Activated CD4-positive, alpha-beta memory T cell treated with anti-CD3 and anti-CD28 coated beads for 36 hours (primary cell): ENCODE measurements at regions not wholly inside any gene's neighbourhood (a gene's known extent, or its start where the extent isn't known, plus 50 kb on each side); places are given as distances from the start of the nearest gene placed in this dataset.

Experiments used
- CTCF ChIA-PET: fragments of 350-600 bp; sonication (Branson Sonifier 250); formaldehyde crosslinking; loops from one replicate; lab custom pipeline; 2021; ENCODE audit warnings: antibody characterized with exemption, inconsistent platforms; lab: Charles Lee
- POLR2A ChIA-PET: fragments of 350-600 bp; sonication (Branson Sonifier 250); formaldehyde crosslinking; loops from one replicate; lab custom pipeline; 2021; ENCODE audit warnings: antibody characterized with exemption; lab: Charles Lee
- DNase-seq: peaks from one replicate; pipeline ENCODE4 v3.0.0-alpha.2; 2020
- H3K27ac Mint-ChIP-seq: one replicate; pipeline ENCODE4 v1.8.0; 2021; ENCODE audit warnings: mixed read lengths
- H3K27me3 Mint-ChIP-seq: one replicate; pipeline ENCODE4 v1.8.0; 2021; ENCODE audit warnings: mixed read lengths
- H3K36me3 Mint-ChIP-seq: one replicate; pipeline ENCODE4 v1.8.0; 2021; ENCODE audit warnings: mixed read lengths
- H3K4me1 Mint-ChIP-seq: one replicate; pipeline ENCODE4 v1.8.0; 2021; ENCODE audit warnings: low read depth, mixed read lengths
- H3K4me3 Mint-ChIP-seq: one replicate; pipeline ENCODE4 v1.8.0; 2021; ENCODE audit warnings: mild to moderate bottlenecking, mixed read lengths
- H3K9me3 Mint-ChIP-seq: one replicate; pipeline ENCODE4 v1.8.0; 2021; ENCODE audit warnings: mixed read lengths
- intact Hi-C: fragments of 100-400 bp; cut with micrococcal nuclease; formaldehyde crosslinking; loops from one replicate; pipeline ENCODE4 v1.15.1; 2023

- peak; percentile 12 for DNase-seq
- Mint-ChIP-seq H3K27me3 (no peaks in the 10 kb centered on the region), H3K36me3 (no peaks in the 10 kb centered on the region), H3K9me3 (no peaks in the 10 kb centered on the region), H3K27ac (no peak overlapping the region), H3K4me1 (no peaks in the 10 kb centered on the region), H3K4me3 (no peak overlapping the region)
- ChIA-PET CTCF (no interaction called here), POLR2A (no interaction called here)
- intact Hi-C loops = no loop called here
These were observed 601.2 kb downstream of the DHX35 start for GRCh38 chr20:39563349-39563748.

- Mint-ChIP-seq H3K4me3 (no peak overlapping the region), H3K4me1 (no peaks in the 10 kb centered on the region), H3K36me3 (no peaks in the 10 kb centered on the region), H3K27me3 (no peaks in the 10 kb centered on the region), H3K9me3 (no peaks in the 10 kb centered on the region), H3K27ac (no peak overlapping the region)
- CTCF ChIA-PET = no interaction called here
- intact Hi-C loops = no loop called here
- DNase-seq = no peak
- POLR2A ChIA-PET = no interaction called here
These were observed 592.2 kb downstream of the DHX35 start for GRCh38 chr20:39554341-39554740.

GRCh38 chr20:39553120-39553519 is 591.0 kb downstream of the DHX35 start:
- CTCF ChIA-PET = no interaction called here

GRCh38 chr20:39549733-39550132 is 587.6 kb downstream of the DHX35 start:
- H3K9me3 Mint-ChIP-seq = no peaks in the 10 kb centered on the region
- no peaks in the 10 kb centered on the region for H3K4me1 Mint-ChIP-seq
- no peak overlapping the region for H3K27ac Mint-ChIP-seq
- H3K36me3 Mint-ChIP-seq = no peaks in the 10 kb centered on the region
- H3K27me3 Mint-ChIP-seq = no peaks in the 10 kb centered on the region
- intact Hi-C loops = no loop called here
- no peak overlapping the region for H3K4me3 Mint-ChIP-seq
- CTCF ChIA-PET = no interaction called here
- POLR2A ChIA-PET = no interaction called here
- no peak for DNase-seq

More at GRCh38 chr20:39553120-39553519, 591.0 kb downstream of the DHX35 start:
- POLR2A ChIA-PET = no interaction called here
- no peaks in the 10 kb centered on the region for H3K36me3 Mint-ChIP-seq
- no peaks in the 10 kb centered on the region for H3K27me3 Mint-ChIP-seq
- no peaks in the 10 kb centered on the region for H3K4me1 Mint-ChIP-seq
- H3K4me3 Mint-ChIP-seq = no peak overlapping the region
- no peak for DNase-seq
- no peak overlapping the region for H3K27ac Mint-ChIP-seq
- no peaks in the 10 kb centered on the region for H3K9me3 Mint-ChIP-seq
- intact Hi-C loops = no loop called here

- CTCF ChIA-PET = no interaction called here
These were observed 585.6 kb downstream of the DHX35 start for GRCh38 chr20:39547546-39548408.

GRCh38 chr20:39541136-39541803 is 579.1 kb downstream of the DHX35 start:
- ChIA-PET CTCF (no interaction called here), POLR2A (no interaction called here)
- no peaks in the 10 kb centered on the region for H3K36me3 Mint-ChIP-seq
- intact Hi-C loops = no loop called here
- no peaks in the 10 kb centered on the region for H3K27me3 Mint-ChIP-seq
- H3K4me1 Mint-ChIP-seq = no peaks in the 10 kb centered on the region
- no peak for DNase-seq
- H3K4me3 Mint-ChIP-seq = no peak overlapping the region
- no peak overlapping the region for H3K27ac Mint-ChIP-seq
- H3K9me3 Mint-ChIP-seq = no peaks in the 10 kb centered on the region

More at GRCh38 chr20:39547546-39548408, 585.6 kb downstream of the DHX35 start:
- intact Hi-C loops = no loop called here
- no peak overlapping the region for H3K27ac Mint-ChIP-seq
- H3K4me3 Mint-ChIP-seq = no peak overlapping the region
- DNase-seq = no peak
- no peaks in the 10 kb centered on the region for H3K9me3 Mint-ChIP-seq
- H3K27me3 Mint-ChIP-seq = no peaks in the 10 kb centered on the region
- POLR2A ChIA-PET = no interaction called here
- no peaks in the 10 kb centered on the region for H3K36me3 Mint-ChIP-seq
- no peaks in the 10 kb centered on the region for H3K4me1 Mint-ChIP-seq

- CTCF ChIA-PET = no interaction called here
- POLR2A ChIA-PET = no interaction called here
- intact Hi-C loops = no loop called here
- DNase-seq = no peak
- no peaks in the 10 kb centered on the region for H3K36me3 Mint-ChIP-seq
- H3K27me3 Mint-ChIP-seq = no peaks in the 10 kb centered on the region
- H3K4me1 Mint-ChIP-seq = no peaks in the 10 kb centered on the region
- H3K4me3 Mint-ChIP-seq = no peak overlapping the region
- H3K9me3 Mint-ChIP-seq = no peaks in the 10 kb centered on the region
- H3K27ac Mint-ChIP-seq = no peak overlapping the region
These were observed 576.2 kb downstream of the DHX35 start for GRCh38 chr20:39538317-39538716.

- no peaks in the 10 kb centered on the region for H3K36me3 Mint-ChIP-seq
- no peaks in the 10 kb centered on the region for H3K9me3 Mint-ChIP-seq
- POLR2A ChIA-PET = no interaction called here
- intact Hi-C loops = no loop called here
- H3K4me1 Mint-ChIP-seq = no peaks in the 10 kb centered on the region
- H3K4me3 Mint-ChIP-seq = no peak overlapping the region
- DNase-seq = no peak
- H3K27ac Mint-ChIP-seq = no peak overlapping the region
- CTCF ChIA-PET = no interaction called here
- no peaks in the 10 kb centered on the region for H3K27me3 Mint-ChIP-seq
These were observed 573.2 kb downstream of the DHX35 start for GRCh38 chr20:39535301-39535700.

- CTCF ChIA-PET = no interaction called here
- Mint-ChIP-seq H3K27ac (no peak overlapping the region), H3K36me3 (no peaks in the 10 kb centered on the region), H3K27me3 (no peaks in the 10 kb centered on the region), H3K4me3 (no peak overlapping the region), H3K4me1 (no peaks in the 10 kb centered on the region), H3K9me3 (no peaks in the 10 kb centered on the region)
- POLR2A ChIA-PET = no interaction called here
- no peak for DNase-seq
- intact Hi-C loops = no loop called here
These were observed 572.7 kb downstream of the DHX35 start for GRCh38 chr20:39534846-39535245.

GRCh38 chr20:39533858-39534257 is 571.7 kb downstream of the DHX35 start:
- Mint-ChIP-seq H3K4me1 (no peaks in the 10 kb centered on the region), H3K27me3 (no peaks in the 10 kb centered on the region), H3K9me3 (no peaks in the 10 kb centered on the region), H3K36me3 (no peaks in the 10 kb centered on the region), H3K4me3 (no peak overlapping the region), H3K27ac (no peak overlapping the region)
- DNase-seq = no peak
- ChIA-PET CTCF (no interaction called here), POLR2A (no interaction called here)
- intact Hi-C loops = no loop called here

GRCh38 chr20:39532205-39532604 is 570.1 kb downstream of the DHX35 start:
- Mint-ChIP-seq H3K27me3 (no peaks in the 10 kb centered on the region), H3K4me3 (no peak overlapping the region), H3K27ac (no peak overlapping the region), H3K4me1 (no peaks in the 10 kb centered on the region), H3K36me3 (no peaks in the 10 kb centered on the region), H3K9me3 (no peaks in the 10 kb centered on the region)
- DNase-seq = no peak
- ChIA-PET CTCF (no interaction called here), POLR2A (no interaction called here)
- intact Hi-C loops = no loop called here

- no peak for DNase-seq
- intact Hi-C loops = no loop called here
- no peaks in the 10 kb centered on the region for H3K4me1 Mint-ChIP-seq
- ChIA-PET CTCF (no interaction called here), POLR2A (no interaction called here)
- no peak overlapping the region for H3K27ac Mint-ChIP-seq
- no peaks in the 10 kb centered on the region for H3K36me3 Mint-ChIP-seq
- no peaks in the 10 kb centered on the region for H3K9me3 Mint-ChIP-seq
- H3K4me3 Mint-ChIP-seq = no peak overlapping the region
- H3K27me3 Mint-ChIP-seq = no peaks in the 10 kb centered on the region
These were observed 566.3 kb downstream of the DHX35 start for GRCh38 chr20:39528436-39528835.
